Panc1 (cell line): ENCODE measurements at regions not wholly inside any gene's neighbourhood (a gene's known extent, or its start where the extent isn't known, plus 50 kb on each side); places are given as distances from the start of the nearest gene placed in this dataset.

ENCODE experiments used
- POLR2AphosphoS5 ChIP-seq: IDR thresholded peaks from 2 replicates; pipeline ENCODE4 v1.6.1; 2012; ENCODE audit warnings: mild to moderate bottlenecking, low read depth, low read length, moderate library complexity
- SIN3A ChIP-seq: IDR thresholded peaks from 2 replicates; pipeline ENCODE4 v1.6.1; 2012; ENCODE audit warnings: low read depth, mild to moderate bottlenecking, low read length, moderate library complexity, borderline replicate concordance; ENCODE audit not compliant: insufficient read depth
- TCF7L2 ChIP-seq: IDR thresholded peaks from 2 replicates; pipeline ENCODE4 v1.6.1; 2011; ENCODE audit warnings: mild to moderate bottlenecking, low read depth, low read length, inconsistent platforms
- TF ChIP-seq, protein P1 (sequence below): fragments of 450-650 bp; IDR thresholded peaks from 2 replicates; pipeline ENCODE4 v1.5.1; 2017; ENCODE audit warnings: mild to moderate bottlenecking
- TF ChIP-seq, protein P2 (sequence below), 2 experiments: IDR thresholded peaks; 2 replicates each; pipeline ENCODE4 v1.6.1; 2011 to 2012; ENCODE audit warnings: low read depth in 2 of 2, control low read depth in 1 of 2, low read length in 1 of 2, mild to moderate bottlenecking in 1 of 2, moderate library complexity in 1 of 2; ENCODE audit not compliant: insufficient read depth in 1 of 2

DNA sequence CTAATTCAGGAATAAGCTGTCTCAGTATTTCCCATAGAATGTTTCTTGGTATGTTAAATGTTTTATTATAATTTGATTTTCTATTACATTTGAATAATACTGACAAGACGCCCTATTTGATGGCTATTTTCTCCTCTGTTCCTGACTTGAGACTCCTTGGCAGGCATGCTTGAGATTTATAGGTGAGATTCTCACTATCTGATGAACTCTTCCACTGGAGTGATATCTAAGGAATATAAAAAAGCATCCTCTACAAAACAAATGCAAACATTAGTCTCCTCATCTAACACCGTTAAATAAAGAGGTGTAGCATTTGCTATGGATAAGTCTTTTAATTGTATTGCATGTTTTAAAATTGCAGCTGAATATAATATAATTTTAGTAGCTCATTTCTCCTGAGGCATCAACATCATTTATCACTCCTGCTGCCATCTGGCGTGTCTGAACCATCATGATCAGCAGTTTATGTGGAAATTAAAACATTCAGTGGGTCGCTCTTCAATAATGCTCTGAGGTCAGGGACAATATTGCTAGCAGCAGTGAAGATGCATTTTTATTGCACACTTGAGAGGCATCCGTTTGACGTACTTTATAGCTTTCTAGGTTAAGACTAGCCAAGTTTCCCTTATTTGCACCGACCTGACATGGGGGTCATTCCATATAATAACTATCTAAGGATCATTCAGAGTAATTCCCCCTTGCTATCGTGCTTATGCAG, 210.4 kb upstream of the GALNTL6 start:
- TF ChIP-seq, protein P1, sequence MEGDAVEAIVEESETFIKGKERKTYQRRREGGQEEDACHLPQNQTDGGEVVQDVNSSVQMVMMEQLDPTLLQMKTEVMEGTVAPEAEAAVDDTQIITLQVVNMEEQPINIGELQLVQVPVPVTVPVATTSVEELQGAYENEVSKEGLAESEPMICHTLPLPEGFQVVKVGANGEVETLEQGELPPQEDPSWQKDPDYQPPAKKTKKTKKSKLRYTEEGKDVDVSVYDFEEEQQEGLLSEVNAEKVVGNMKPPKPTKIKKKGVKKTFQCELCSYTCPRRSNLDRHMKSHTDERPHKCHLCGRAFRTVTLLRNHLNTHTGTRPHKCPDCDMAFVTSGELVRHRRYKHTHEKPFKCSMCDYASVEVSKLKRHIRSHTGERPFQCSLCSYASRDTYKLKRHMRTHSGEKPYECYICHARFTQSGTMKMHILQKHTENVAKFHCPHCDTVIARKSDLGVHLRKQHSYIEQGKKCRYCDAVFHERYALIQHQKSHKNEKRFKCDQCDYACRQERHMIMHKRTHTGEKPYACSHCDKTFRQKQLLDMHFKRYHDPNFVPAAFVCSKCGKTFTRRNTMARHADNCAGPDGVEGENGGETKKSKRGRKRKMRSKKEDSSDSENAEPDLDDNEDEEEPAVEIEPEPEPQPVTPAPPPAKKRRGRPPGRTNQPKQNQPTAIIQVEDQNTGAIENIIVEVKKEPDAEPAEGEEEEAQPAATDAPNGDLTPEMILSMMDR, result no peak
- TF ChIP-seq TCF7L2, result no peak
- no peak for TF ChIP-seq POLR2AphosphoS5
- TF ChIP-seq SIN3A, result no peak
- TF ChIP-seq, protein P2, sequence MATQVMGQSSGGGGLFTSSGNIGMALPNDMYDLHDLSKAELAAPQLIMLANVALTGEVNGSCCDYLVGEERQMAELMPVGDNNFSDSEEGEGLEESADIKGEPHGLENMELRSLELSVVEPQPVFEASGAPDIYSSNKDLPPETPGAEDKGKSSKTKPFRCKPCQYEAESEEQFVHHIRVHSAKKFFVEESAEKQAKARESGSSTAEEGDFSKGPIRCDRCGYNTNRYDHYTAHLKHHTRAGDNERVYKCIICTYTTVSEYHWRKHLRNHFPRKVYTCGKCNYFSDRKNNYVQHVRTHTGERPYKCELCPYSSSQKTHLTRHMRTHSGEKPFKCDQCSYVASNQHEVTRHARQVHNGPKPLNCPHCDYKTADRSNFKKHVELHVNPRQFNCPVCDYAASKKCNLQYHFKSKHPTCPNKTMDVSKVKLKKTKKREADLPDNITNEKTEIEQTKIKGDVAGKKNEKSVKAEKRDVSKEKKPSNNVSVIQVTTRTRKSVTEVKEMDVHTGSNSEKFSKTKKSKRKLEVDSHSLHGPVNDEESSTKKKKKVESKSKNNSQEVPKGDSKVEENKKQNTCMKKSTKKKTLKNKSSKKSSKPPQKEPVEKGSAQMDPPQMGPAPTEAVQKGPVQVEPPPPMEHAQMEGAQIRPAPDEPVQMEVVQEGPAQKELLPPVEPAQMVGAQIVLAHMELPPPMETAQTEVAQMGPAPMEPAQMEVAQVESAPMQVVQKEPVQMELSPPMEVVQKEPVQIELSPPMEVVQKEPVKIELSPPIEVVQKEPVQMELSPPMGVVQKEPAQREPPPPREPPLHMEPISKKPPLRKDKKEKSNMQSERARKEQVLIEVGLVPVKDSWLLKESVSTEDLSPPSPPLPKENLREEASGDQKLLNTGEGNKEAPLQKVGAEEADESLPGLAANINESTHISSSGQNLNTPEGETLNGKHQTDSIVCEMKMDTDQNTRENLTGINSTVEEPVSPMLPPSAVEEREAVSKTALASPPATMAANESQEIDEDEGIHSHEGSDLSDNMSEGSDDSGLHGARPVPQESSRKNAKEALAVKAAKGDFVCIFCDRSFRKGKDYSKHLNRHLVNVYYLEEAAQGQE (IDR thresholded peaks at IDR 0.05; ENCODE audit: insufficient read depth in 1 of 2, low read depth in 2 of 2, low read length in 1 of 2), result no peak
